Colonic mucosa (tissue), 4 donors: ENCODE measurements at regions not wholly inside any gene's neighbourhood (a gene's known extent, or its start where the extent isn't known, plus 50 kb on each side); places are given as distances from the start of the nearest gene placed in this dataset.

Experiments
- DNase-seq: peaks from one replicate; pipeline ENCODE4 v3.0.0-alpha.2; 2020
- H3K27ac ChIP-seq: fragments of 200-600 bp; one replicate; pipeline ENCODE4 v1.8.0; 2021
- H3K27me3 ChIP-seq: fragments of 200-600 bp; one replicate; pipeline ENCODE4 v1.8.0; 2021
- H3K36me3 ChIP-seq: fragments of 200-600 bp; one replicate; pipeline ENCODE4 v1.8.0; 2021
- H3K4me1 ChIP-seq: fragments of 200-600 bp; one replicate; pipeline ENCODE4 v1.8.0; 2021; ENCODE audit warnings: mild to moderate bottlenecking
- H3K4me3 ChIP-seq: fragments of 200-600 bp; one replicate; pipeline ENCODE4 v1.8.0; 2021
- H3K9ac ChIP-seq, 2 donors: one replicate each; pipeline ENCODE4 v1.7.0; 2013; ENCODE audit warnings: control low read depth in 2 of 2, low read depth in 2 of 2, low read length in 2 of 2
- H3K9me3 ChIP-seq: fragments of 200-600 bp; one replicate; pipeline ENCODE4 v1.8.0; 2021
- intact Hi-C: fragments of 100-400 bp; cut with DNase I; formaldehyde crosslinking; loops from one replicate; pipeline ENCODE4 v1.14.1; 2022
- TF ChIP-seq, protein P1 (sequence below): fragments of 200-600 bp; IDR thresholded peaks from one replicate; pipeline ENCODE4 v1.8.0; 2022; ENCODE audit warnings: antibody characterized with exemption, mild to moderate bottlenecking
- donor health status: healthy.
- donor health status: DM: no; HTN: no; CAD: no.
- donor health status: DM: no; HTN: no; CAD: no.

- H3K36me3 ChIP-seq = no peaks in the 10 kb centered on the region
- H3K4me1 ChIP-seq = no peaks in the 10 kb centered on the region
- H3K27me3 ChIP-seq = no peaks in the 10 kb centered on the region
- no peaks in the 10 kb centered on the region for H3K9me3 ChIP-seq
- DNase-seq = no peak
- H3K4me3 ChIP-seq = no peak overlapping the region
- TF ChIP-seq, protein P1, sequence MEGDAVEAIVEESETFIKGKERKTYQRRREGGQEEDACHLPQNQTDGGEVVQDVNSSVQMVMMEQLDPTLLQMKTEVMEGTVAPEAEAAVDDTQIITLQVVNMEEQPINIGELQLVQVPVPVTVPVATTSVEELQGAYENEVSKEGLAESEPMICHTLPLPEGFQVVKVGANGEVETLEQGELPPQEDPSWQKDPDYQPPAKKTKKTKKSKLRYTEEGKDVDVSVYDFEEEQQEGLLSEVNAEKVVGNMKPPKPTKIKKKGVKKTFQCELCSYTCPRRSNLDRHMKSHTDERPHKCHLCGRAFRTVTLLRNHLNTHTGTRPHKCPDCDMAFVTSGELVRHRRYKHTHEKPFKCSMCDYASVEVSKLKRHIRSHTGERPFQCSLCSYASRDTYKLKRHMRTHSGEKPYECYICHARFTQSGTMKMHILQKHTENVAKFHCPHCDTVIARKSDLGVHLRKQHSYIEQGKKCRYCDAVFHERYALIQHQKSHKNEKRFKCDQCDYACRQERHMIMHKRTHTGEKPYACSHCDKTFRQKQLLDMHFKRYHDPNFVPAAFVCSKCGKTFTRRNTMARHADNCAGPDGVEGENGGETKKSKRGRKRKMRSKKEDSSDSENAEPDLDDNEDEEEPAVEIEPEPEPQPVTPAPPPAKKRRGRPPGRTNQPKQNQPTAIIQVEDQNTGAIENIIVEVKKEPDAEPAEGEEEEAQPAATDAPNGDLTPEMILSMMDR = no peak
- no peak overlapping the region for H3K27ac ChIP-seq
- no peak overlapping the region for H3K9ac ChIP-seq
- intact Hi-C loops = no loop called here
These were observed 301.4 kb downstream of the GRIA2 start for GRCh38 chr4:157521906-157522305.

GRCh38 chr4:157514711-157515110 lies 294.2 kb downstream of the GRIA2 start:
- Histone ChIP-seq H3K4me3 (no peak overlapping the region), H3K4me1 (no peaks in the 10 kb centered on the region), H3K27me3 (no peaks in the 10 kb centered on the region), H3K36me3 (no peaks in the 10 kb centered on the region), H3K9ac (no peak overlapping the region), H3K27ac (no peak overlapping the region), H3K9me3 (no peaks in the 10 kb centered on the region)
- no peak for DNase-seq
- intact Hi-C loops = loop anchor here (5.0 kb wide), 1 partner anchor 463 kb away; no protein-coding TSS in a partner anchor
- TF ChIP-seq, protein P1 = no peak

DNA sequence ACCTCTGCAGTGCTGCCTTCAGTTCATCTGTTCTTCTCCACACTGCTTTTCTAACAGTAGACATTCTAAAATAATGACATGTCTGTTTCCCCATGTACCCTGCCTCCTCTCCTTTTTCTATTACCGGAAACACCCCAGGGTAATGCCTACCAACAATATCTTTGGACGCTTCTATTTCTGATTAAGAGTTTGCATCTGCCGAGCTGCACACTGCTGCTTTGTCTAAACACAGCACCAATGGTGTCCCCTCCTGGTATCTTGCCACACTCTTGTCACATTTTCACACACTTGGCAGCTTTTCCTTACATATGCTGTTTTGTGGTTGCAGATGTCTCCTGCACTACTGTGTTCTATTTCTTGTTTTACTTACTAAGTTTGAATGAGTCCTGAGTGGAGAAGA lies 288.8 kb downstream of the GRIA2 start:
- TF ChIP-seq, protein P1 = no peak
- Histone ChIP-seq H3K9me3 (no peaks in the 10 kb centered on the region), H3K4me1 (no peaks in the 10 kb centered on the region), H3K27ac (no peak overlapping the region), H3K27me3 (no peaks in the 10 kb centered on the region), H3K36me3 (no peaks in the 10 kb centered on the region), H3K4me3 (no peak overlapping the region), H3K9ac (no peak overlapping the region)
- DNase-seq = no peak
- intact Hi-C loops = no loop called here

- no peaks in the 10 kb centered on the region for H3K27me3 ChIP-seq
- no peak overlapping the region for H3K27ac ChIP-seq
- H3K4me1 ChIP-seq = no peaks in the 10 kb centered on the region
- DNase-seq = no peak
- no peaks in the 10 kb centered on the region for H3K9me3 ChIP-seq
- H3K9ac ChIP-seq = no peak overlapping the region
- H3K4me3 ChIP-seq = no peak overlapping the region
- TF ChIP-seq, protein P1 = no peak
- intact Hi-C loops = no loop called here
- H3K36me3 ChIP-seq = no peaks in the 10 kb centered on the region
These were observed 282.1 kb downstream of the GRIA2 start for GRCh38 chr4:157502656-157503055.

GRCh38 chr4:157459785-157460184 lies 239.3 kb downstream of the GRIA2 start:
- TF ChIP-seq, protein P1 = no peak
- Histone ChIP-seq H3K9ac (no peak overlapping the region), H3K4me3 (no peak overlapping the region), H3K4me1 (no peaks in the 10 kb centered on the region), H3K9me3 (no peaks in the 10 kb centered on the region), H3K27me3 (no peaks in the 10 kb centered on the region), H3K27ac (no peak overlapping the region), H3K36me3 (no peaks in the 10 kb centered on the region)
- intact Hi-C loops = no loop called here
- DNase-seq = no peak

DNA sequence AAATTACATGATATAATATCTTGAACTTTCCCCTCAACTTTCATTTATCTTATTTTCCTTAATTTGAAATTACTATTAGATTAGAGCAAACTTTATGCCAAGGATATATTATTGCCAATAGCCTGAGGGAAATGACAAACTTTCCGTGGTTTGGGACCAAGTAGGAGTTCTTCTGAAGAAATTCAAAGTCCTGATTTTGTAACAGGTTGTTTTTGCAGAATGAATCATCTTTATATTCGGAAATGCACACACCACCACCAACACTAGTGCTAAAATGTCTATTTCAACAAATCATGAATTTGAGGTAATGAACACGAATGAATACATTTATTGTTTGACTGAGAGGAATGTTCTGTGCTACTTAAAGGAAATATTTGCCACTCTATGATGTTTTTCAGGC lies 226.7 kb downstream of the GRIA2 start:
- no peak for DNase-seq
- H3K9ac ChIP-seq = no peak overlapping the region
- H3K27me3 ChIP-seq = no peaks in the 10 kb centered on the region
- H3K4me3 ChIP-seq = no peak overlapping the region
- TF ChIP-seq, protein P1 = no peak
- H3K36me3 ChIP-seq = no peaks in the 10 kb centered on the region
- no peaks in the 10 kb centered on the region for H3K9me3 ChIP-seq
- H3K4me1 ChIP-seq = no peaks in the 10 kb centered on the region
- intact Hi-C loops = no loop called here
- no peak overlapping the region for H3K27ac ChIP-seq
